Gastrocnemius medialis (tissue), 4 donors: ENCODE measurements at regions not wholly inside any gene's neighbourhood (a gene's known extent, or its start where the extent isn't known, plus 50 kb on each side); places are given as distances from the start of the nearest gene placed in this dataset.

Experiments used
- POLR2A ChIP-seq, 2 donors: fragments of 450-650 bp; IDR thresholded peaks; one replicate each; pipeline ENCODE4 v1.6.1; 2017; ENCODE audit warnings: antibody characterized with exemption in 2 of 2, mild to moderate bottlenecking in 2 of 2, moderate library complexity in 2 of 2
- TF ChIP-seq, protein P1 (sequence below), 5 experiments: fragments of 450-650 bp in 3 of 5; fragments of 200-600 bp in 2 of 5; sonication (generic) in 2 of 5; IDR thresholded peaks in 4 of 5; conservative IDR thresholded peaks in 1 of 5; 1 replicate in 4 of 5; 2 replicates in 1 of 5; pipeline ENCODE4 v1.5.1; 2016 to 2019; ENCODE audit warnings: antibody characterized with exemption in 5 of 5, mild to moderate bottlenecking in 3 of 5, moderate library complexity in 3 of 5

DNA sequence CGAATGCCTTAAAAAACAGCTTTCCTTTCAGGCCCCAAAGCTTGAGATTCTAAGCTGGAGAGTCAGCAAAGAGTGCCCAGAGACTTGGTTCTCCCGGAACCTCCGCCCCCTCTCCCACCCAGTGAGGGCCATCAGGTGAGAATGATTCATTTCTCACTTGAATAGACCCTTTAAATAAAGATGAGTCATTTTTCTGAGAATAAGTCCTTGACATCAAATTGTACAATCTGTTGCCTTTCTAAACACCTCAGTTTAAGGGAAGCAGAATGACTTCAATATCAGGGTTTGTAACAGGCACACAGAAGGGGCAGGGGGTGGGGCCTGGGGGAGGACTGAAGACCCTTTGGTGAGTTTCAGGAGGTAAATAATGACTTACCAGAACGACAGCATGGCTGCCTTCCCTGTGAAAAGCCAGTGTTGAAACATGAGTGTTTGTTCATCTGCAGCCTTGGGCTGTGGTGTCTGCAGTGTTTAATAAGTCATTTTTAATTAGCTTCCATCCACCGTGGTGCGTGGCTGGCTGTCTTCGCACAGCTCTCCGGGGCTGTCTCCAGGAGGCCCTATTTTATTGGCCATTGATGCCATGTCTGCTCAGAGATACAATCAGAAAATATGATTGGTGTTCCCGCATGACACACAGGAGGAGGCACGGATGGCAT, 134.9 kb upstream of the ZNF236 start:
- no peak for TF ChIP-seq POLR2A (IDR thresholded peaks at IDR 0.05)
- TF ChIP-seq, protein P1, sequence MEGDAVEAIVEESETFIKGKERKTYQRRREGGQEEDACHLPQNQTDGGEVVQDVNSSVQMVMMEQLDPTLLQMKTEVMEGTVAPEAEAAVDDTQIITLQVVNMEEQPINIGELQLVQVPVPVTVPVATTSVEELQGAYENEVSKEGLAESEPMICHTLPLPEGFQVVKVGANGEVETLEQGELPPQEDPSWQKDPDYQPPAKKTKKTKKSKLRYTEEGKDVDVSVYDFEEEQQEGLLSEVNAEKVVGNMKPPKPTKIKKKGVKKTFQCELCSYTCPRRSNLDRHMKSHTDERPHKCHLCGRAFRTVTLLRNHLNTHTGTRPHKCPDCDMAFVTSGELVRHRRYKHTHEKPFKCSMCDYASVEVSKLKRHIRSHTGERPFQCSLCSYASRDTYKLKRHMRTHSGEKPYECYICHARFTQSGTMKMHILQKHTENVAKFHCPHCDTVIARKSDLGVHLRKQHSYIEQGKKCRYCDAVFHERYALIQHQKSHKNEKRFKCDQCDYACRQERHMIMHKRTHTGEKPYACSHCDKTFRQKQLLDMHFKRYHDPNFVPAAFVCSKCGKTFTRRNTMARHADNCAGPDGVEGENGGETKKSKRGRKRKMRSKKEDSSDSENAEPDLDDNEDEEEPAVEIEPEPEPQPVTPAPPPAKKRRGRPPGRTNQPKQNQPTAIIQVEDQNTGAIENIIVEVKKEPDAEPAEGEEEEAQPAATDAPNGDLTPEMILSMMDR (IDR thresholded peaks at IDR 0.05 in 4 of 5, conservative IDR thresholded peaks at IDR 0.05 in 1 of 5) = no peak
